Adipocyte (in vitro differentiated cells): ENCODE measurements at regions not wholly inside any gene's neighbourhood (a gene's known extent, or its start where the extent isn't known, plus 50 kb on each side); places are given as distances from the start of the nearest gene placed in this dataset.

Experiments
- DNase-seq: peaks from one replicate; pipeline ENCODE4 v3.0.0-alpha.2; 2015; ENCODE audit warnings: low read depth
- H3K27me3 ChIP-seq: replicated peaks from 2 replicates; pipeline ENCODE4 v1.7.0; 2013; ENCODE audit warnings: mild to moderate bottlenecking, low read length, moderate library complexity; ENCODE audit not compliant: control insufficient read depth, insufficient read depth
- H3K36me3 ChIP-seq: 2 replicates; pipeline ENCODE4 v1.7.0; 2013; ENCODE audit warnings: low read length, mild to moderate bottlenecking, moderate library complexity; ENCODE audit not compliant: control insufficient read depth, insufficient read depth, severe bottlenecking
- H3K4me1 ChIP-seq: 2 replicates; pipeline ENCODE4 v1.7.0; 2013; ENCODE audit warnings: mild to moderate bottlenecking, low read length, moderate library complexity; ENCODE audit not compliant: control insufficient read depth, insufficient read depth
- H3K4me3 ChIP-seq: 2 replicates; pipeline ENCODE4 v1.7.0; 2013; ENCODE audit warnings: mild to moderate bottlenecking, low read length, moderate library complexity
- H3K9ac ChIP-seq: 2 replicates; pipeline ENCODE4 v1.7.0; 2013; ENCODE audit warnings: mild to moderate bottlenecking, low read length, moderate library complexity
- H3K9me3 ChIP-seq: 2 replicates; pipeline ENCODE4 v1.7.0; 2013; ENCODE audit warnings: mild to moderate bottlenecking, low read length, moderate library complexity; ENCODE audit not compliant: control insufficient read depth

DNA sequence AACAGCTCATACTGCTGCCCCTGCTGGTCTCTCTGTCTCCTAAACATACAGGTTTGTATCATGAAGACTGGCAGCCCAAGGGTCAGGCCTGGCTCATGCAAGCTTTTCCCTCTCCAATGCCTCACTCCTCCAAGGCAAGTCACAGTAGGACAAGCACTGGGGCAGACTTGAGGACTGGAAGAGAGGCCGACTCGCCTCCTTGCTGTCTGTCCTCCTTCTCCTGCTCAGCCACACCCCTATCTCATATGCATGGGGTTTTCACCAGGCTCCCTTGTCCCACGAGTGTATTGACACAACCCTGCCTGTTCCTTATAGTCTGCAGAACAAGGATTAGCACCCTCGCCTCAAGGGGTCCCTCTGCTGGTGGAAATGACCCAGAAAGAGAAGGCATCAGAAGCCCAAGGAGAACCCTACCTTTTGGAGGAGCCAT, 223.7 kb downstream of the SOX11 start:
- no peaks in the 10 kb centered on the region for H3K27me3 ChIP-seq
- no peak overlapping the region for H3K4me3 ChIP-seq
- no peaks in the 10 kb centered on the region for H3K9me3 ChIP-seq
- H3K9ac ChIP-seq = no peak overlapping the region
- H3K36me3 ChIP-seq = no peaks in the 10 kb centered on the region
- DNase-seq = peak; percentile 37
- H3K4me1 ChIP-seq = no peaks in the 10 kb centered on the region

DNA sequence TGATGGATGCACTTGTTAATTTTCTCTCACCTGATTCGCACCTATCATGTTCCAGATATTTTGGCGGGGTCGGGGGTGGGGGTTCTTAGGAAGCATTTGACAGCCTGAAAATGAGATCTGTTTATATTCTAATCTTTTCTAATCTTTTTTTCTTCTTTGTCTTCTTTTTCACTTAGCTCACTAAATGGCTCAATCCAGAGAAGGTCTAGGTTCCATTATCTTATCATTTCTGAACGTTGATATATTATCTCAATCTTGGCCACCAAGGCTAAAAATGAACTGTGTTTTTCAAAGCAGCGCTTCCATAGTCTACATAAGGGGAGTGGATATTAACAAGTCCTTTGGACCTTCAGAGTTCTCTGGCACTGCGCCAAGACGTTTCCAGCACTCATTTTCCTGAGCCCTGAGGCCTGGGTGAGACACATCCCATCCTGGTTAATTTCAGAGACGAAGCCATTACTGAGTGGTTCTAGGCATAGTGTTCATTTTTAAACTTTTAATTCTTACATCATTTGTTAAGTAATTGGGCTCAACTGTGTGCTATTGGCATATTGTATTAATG, 229.0 kb downstream of the SOX11 start:
- H3K4me1 ChIP-seq = no peaks in the 10 kb centered on the region
- no peaks in the 10 kb centered on the region for H3K36me3 ChIP-seq
- no peaks in the 10 kb centered on the region for H3K9me3 ChIP-seq
- DNase-seq = no peak
- no peak overlapping the region for H3K4me3 ChIP-seq
- H3K9ac ChIP-seq = no peak overlapping the region
- H3K27me3 ChIP-seq = no peaks in the 10 kb centered on the region

DNA sequence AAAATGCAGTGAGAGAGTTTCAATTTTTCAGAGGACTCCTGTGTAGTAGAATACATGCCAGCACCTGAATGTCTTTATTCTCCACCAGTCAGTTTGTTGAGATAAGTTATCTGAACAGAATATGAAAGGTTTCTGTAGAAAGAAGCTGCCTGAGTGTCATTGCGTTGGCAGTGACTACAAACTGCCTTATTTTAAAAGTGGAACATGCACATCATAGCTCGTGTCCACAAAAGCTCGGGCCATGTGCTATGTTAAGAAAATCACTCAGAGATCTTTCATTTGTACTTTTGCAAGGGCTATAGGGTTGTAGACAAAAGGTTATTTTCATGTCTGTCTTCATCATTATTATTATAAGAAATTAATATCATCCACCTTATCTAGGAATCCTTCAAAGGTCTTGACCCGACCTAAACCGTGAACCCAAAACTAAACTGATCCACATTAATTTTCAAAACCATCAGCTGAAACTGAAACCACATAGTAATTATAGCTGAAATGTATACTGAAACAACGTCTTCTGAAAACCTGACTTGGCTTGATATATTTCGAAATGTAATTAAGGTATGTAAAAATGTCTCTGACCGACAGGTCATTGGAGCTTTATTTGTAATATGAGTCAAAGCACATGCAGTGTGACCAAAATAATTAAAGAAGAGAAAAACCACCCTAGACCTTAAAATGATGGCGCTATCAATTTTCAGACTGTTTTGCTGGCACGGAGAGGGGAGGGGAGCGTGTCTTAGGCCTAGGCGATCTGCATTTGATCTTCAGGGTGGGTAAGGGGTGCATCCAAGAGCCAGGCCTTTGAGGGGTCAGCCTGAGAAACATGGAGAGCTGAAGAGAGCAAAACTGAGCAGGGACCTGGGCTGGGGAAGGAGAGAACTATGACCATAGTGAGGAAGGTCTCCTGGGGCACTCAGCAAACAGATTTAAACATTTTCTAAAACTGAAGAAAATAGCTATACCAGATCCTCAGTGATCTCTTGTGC, 232.1 kb downstream of the SOX11 start:
- H3K4me3 ChIP-seq = no peak overlapping the region
- no peaks in the 10 kb centered on the region for H3K9me3 ChIP-seq
- H3K4me1 ChIP-seq = no peaks in the 10 kb centered on the region
- no peaks in the 10 kb centered on the region for H3K36me3 ChIP-seq
- no peaks in the 10 kb centered on the region for H3K27me3 ChIP-seq
- no peak for DNase-seq
- H3K9ac ChIP-seq = no peak overlapping the region

DNA sequence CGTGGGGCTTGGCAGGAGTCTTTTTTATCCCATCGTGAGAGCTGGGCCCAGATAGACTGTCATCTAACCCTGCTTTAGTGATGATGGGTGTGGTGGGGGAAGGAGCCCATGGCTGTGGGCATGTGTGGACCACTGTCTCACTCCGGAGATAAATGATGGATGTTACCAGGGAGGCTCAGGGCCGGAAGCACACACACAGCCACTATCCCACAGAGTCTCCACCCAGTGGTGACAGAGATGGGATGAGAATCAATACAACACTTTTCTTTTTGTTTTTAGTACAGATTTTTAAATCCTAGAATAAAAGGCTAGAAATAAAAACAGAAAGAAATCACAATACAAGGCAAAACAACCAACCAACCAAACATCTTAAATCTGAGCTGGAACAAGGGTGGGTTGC, 233.4 kb downstream of the SOX11 start:
- Histone ChIP-seq H3K36me3 (no peaks in the 10 kb centered on the region), H3K9me3 (peaks cover 2% of the 10 kb centered on the region), H3K9ac (no peak overlapping the region), H3K27me3 (no peaks in the 10 kb centered on the region), H3K4me3 (no peak overlapping the region), H3K4me1 (no peaks in the 10 kb centered on the region)
- no peak for DNase-seq

DNA sequence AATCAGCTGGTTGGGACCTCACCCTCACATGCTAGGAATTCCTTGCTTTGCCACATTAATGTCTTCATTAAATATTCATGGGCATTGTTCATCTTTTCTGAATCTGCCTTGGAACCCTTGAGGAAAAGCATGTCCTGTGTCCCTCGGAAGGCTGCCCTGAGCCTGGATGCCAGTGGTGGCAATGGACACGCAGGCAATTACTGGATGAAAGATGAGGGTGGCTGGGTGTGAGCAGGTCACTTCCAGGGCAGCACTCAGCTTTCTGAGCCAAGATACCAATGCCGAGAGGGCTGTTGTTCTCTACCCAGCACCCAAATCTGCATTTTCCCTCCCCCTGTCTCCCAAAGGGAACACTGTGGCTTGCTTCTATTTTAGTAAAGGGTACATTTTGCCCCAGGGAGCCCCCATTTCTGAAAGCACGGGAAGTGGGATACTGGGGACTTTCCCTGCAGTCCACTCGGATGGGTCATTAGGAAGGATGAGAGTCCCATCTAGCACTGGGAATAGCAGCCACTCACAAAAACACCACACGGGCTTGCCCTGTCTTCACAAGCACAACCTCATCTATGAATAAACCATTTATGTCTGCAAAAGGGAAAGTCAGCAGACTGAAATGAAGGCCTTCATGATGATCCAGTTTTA, 234.8 kb downstream of the SOX11 start:
- H3K9ac ChIP-seq = no peak overlapping the region
- H3K36me3 ChIP-seq = no peaks in the 10 kb centered on the region
- H3K27me3 ChIP-seq = no peaks in the 10 kb centered on the region
- H3K4me1 ChIP-seq = no peaks in the 10 kb centered on the region
- H3K9me3 ChIP-seq = peaks cover 2% of the 10 kb centered on the region
- DNase-seq = peak; percentile 0
- no peak overlapping the region for H3K4me3 ChIP-seq

DNA sequence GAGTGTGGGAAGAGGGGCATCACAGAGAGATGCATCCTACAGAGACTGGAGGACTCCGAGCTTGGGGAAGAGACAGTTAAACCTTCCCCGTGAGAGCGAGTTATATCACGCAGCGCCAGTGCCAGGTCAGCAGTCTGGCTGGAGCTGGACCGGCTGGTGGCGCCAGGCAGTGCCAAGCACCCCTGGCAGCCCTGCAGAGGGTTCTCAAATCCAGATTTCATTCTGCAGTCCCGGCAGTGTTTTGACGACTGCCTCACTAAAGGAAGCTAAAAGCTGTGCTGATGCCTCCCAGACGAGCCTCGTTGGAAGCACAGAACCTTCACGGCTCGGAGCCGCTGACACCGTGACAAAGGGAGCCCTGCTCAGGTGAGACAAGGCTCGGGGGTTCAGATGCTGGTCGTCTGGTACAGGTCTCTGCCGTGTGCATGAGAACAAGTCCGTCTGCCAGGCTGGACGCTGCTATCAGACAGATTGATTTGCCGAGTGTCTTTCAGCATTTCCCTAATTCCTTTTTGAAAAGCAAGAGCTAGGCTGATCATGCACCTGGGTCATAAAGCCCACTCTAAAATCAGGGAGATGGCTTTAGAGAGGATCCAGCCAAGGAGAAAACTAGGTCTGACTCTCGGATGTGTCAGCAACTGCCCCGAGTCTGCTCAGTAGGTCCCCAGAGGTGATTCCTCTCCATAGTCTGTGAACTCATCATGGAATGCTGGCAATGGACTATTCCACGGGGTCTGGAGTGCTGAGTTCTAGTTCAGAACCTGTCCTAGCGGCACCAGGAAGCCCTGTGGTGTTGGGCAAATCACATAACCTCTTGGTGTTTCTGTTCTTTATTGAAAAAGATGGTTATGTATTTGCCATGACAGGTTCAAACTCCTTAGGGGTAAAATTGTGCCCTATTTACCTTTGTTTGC, 240.6 kb downstream of the SOX11 start:
- Histone ChIP-seq H3K9me3 (peaks cover 2% of the 10 kb centered on the region), H3K4me1 (no peaks in the 10 kb centered on the region), H3K27me3 (no peaks in the 10 kb centered on the region), H3K9ac (no peak overlapping the region), H3K36me3 (no peaks in the 10 kb centered on the region), H3K4me3 (no peak overlapping the region)
- no peak for DNase-seq

- no peaks in the 10 kb centered on the region for H3K27me3 ChIP-seq
- H3K4me1 ChIP-seq = no peaks in the 10 kb centered on the region
- H3K9me3 ChIP-seq = peaks cover 2% of the 10 kb centered on the region
- DNase-seq = no peak
- no peaks in the 10 kb centered on the region for H3K36me3 ChIP-seq
- H3K9ac ChIP-seq = no peak overlapping the region
- H3K4me3 ChIP-seq = no peak overlapping the region
These were observed 241.5 kb downstream of the SOX11 start for GRCh38 chr2:5933669-5934068.

- Histone ChIP-seq H3K4me3 (no peak overlapping the region), H3K27me3 (no peaks in the 10 kb centered on the region), H3K9me3 (no peaks in the 10 kb centered on the region), H3K4me1 (no peaks in the 10 kb centered on the region), H3K36me3 (no peaks in the 10 kb centered on the region), H3K9ac (no peak overlapping the region)
- DNase-seq = no peak
These were observed 245.1 kb downstream of the SOX11 start for GRCh38 chr2:5937321-5937720.

DNA sequence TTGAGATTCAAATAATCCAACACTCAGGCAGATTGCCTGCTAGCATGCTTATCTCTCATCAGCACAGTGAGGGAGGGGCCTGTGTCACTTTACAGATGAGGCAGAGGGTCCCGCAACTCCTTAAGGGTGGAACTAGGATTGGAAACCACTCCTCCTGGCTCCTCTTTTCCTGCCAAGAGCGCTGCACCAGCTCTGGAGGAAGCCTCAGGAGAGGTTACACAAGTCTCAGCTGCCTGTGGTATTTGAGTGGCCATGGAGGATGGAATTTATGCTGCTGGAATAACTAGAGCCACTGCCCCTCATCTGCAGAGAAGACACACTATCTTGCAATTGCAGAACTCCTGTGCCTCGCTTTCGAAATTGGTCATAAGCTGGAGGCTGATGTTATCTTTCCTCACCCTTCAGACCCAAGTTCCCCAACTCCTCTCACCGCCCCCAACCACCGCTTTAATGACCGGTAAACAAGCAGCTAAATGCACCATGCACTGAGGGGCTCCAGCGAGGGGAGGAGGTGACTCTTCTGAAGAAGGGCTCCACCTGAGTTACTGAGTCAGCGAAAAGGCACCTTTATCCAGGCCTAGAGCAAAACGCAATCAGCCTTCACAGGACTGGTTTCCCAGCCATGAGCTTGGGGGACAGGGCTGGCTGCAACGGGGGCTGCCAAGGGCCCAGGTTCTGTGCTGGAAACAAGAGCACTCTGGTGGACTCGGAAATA, 245.8 kb downstream of the SOX11 start:
- Histone ChIP-seq H3K27me3 (no peaks in the 10 kb centered on the region), H3K4me1 (no peaks in the 10 kb centered on the region), H3K9me3 (no peaks in the 10 kb centered on the region), H3K36me3 (no peaks in the 10 kb centered on the region), H3K9ac (no peak overlapping the region), H3K4me3 (no peak overlapping the region)
- no peak for DNase-seq

GRCh38 chr2:5938566-5938896, 246.3 kb downstream of the SOX11 start:
- H3K36me3 ChIP-seq = no peaks in the 10 kb centered on the region
- no peaks in the 10 kb centered on the region for H3K4me1 ChIP-seq
- H3K9ac ChIP-seq = no peak overlapping the region
- no peak for DNase-seq
- no peak overlapping the region for H3K4me3 ChIP-seq
- no peaks in the 10 kb centered on the region for H3K27me3 ChIP-seq
- H3K9me3 ChIP-seq = no peaks in the 10 kb centered on the region
